GM19397 (cell line): ENCODE measurements at regions not wholly inside any gene's neighbourhood (a gene's known extent, or its start where the extent isn't known, plus 50 kb on each side); places are given as distances from the start of the nearest gene placed in this dataset.

Experiments
- ATAC-seq: cut with Tn5 transposase; IDR thresholded peaks from one replicate; pipeline ENCODE4 v1.9.1; 2021; ENCODE audit warnings: mild to moderate bottlenecking, moderate library complexity; ENCODE audit not compliant: unreplicated experiment

DNA sequence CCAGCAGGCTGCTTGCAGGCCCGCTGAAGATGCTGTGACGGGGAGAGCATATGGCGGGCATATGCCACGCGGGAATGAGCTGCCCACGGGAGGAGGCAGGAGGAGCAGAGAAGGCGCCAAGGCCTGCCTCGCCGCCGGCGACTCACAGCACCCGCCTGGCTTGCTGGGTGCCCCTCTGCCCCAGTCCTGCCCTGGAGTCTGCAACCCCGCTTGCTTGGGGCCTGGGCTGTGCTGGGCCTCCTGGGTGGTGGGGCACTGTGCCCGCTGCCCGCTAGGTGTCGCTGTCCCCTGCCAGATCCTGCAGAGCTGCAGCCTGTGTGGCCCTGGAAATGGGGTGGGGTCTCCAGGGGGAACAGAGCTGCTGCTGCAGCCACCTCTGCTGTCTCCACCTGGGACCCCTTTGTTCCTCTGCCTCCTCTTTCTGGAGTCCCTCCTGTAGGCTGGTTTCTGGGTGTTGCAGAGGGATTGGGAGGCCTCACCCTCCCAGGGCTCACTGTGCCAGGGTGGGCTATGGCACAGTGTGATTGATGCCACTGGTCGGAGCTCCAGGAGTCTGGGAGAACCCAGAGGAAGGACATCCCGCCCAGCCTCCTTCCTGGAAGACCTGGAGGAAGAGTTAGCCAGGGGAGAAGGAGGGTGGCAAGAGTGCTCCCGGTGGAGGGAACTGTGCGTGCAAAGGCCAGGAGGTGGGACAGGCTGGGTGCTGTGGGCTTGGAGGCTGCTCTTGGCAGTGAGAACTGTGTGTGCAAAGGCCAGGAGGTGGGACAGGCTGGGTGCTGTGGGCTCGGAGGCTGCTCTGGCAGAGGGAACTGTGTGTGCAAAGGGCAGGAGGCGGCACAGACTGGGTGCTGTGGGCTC, 141.0 kb upstream of the CIBAR2 start:
- no peak for ATAC-seq

DNA sequence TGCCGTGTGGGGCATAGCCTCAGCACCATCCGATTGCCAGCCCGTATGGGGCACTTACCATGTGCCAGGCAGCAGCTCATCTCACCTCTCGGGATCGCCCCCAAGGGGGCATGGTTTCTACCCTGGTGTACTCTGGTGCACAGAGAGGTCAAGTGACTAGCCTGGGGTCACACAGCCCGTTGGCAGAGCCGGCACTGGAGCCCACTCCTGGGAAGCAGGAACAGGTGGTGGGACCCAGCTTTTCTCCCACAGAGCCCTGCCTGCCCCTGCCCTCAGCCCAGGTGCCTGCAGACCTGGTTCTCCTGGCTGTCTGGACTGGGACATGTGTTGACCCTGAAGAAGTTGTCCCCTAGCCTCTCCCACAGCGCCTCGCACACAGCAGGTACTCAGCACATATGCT, 141.8 kb upstream of the CIBAR2 start:
- ATAC-seq = no peak

DNA sequence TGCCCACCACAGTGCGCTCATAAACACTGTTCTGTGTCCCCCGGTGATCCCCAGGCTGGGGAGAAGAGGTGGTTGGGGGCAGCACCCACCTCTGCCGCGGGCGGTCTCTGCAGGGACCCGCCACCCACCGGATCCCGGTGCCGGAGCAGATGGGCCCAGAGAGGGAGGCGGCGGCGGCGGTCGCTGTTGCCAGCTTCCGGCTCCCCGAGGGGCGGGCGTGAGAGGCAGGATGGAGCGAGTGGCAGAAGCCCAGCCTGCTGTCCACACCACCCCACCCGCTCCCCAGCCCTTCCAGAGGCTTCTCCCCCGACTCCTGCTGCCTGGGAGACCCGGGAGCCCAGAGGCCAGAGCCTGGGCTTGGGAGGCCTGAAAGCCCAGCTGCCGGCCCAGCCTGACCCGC, 142.6 kb upstream of the CIBAR2 start:
- ATAC-seq = no peak

DNA sequence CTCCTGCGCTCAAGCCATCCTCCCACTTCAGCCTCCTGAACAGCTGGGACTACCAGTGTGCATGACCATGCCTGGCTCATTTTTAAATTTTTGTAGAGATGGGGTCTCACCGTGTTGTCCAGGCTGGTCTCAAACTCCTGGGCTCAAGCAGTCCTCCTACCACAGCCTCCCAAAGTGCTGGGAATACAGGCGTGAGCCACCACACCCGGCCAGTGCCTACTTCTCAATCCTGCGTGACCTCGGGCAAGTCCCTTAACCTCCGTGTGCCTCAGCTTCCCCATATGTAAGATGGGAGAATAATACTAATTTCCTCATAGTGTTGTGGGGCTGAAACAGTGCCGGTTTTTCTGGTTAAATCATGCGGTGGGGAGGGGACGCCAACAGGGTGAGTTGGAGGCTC, 143.5 kb upstream of the CIBAR2 start:
- ATAC-seq = no peak

DNA sequence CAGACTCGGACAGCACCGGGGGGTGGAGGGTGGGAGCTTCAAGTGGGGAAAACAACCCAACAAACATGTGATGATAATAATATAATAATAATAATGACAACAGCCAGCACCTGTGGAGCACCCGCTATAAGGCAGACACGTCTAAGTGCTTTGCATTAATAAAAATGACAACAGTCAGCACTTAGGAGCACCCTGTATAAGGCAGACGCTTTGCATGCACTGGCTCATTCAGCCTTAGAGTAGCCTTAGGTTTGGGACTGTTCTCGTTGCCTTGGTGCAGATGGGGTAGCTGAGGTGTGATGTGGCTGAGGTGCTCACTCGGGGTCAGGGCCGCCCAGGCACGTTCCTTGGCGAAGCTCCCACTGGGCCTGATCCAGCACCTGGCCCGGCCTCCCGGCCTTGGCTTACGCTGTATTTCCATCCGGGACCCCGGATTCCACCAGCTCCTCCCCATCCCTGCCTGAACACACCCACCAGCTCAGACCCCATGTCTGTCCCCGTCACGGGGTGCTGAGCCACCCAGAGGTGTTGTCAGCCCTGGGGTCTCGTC, 144.0 kb upstream of the CIBAR2 start:
- no peak for ATAC-seq

DNA sequence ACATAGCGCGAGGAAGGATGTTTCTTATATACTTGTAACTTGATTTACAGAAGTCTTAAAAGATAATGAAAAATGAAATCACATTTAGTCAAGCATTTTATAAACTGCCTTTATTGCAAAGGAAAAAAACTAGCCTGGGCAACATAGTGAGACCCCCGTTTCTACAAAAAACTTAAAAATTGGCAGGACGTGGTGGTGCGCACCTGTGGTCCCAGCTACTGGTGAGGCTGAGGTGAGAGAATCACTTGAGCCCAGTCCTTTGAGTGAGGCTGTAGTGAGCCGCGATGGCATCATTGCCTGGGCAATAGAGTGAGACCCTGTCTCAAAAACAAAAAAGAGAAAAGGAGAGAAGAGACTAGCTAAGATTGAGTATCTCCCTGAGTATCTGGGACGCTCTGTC, 145.2 kb upstream of the CIBAR2 start:
- ATAC-seq = no peak

DNA sequence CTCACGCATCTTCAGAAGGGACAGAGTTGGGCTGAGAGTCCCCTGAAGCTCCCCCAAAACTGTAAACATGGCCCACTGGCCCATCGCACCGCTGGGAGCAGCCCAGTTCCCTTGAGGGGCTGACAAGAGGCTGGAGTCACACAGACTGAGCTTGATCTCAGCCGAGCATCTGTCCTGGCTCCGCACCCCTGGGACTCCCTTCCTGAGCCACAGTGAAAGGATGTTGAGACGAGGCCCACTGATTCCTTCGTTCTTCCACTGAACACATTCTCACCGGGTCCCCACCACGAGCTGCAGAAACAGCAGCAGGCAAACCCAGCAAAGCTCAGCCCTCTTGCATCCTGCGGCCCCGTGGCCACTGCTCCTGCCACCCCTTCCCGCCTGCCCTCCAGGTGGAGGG, 145.9 kb upstream of the CIBAR2 start:
- ATAC-seq = no peak

DNA sequence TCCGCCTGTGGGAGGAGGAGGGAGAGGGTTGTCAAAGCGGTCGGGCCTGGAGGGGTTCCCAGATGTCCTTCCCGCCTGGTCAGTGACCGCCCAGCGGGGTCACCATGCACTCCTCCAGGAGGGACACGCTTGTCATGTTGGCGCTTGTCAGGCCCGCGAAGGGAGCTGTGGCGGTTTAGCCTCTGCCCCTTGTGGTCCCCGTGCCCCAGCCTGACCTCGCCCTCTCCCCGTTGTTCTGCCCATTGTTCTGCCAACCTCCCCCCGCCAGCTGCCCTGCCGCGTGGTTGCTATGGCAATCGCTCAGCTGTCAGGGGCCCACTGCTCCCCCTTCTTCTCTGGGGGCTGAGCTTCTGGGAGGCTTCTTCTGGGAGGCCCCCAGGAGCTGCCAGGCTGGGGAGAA, 146.4 kb upstream of the CIBAR2 start:
- ATAC-seq = no peak

DNA sequence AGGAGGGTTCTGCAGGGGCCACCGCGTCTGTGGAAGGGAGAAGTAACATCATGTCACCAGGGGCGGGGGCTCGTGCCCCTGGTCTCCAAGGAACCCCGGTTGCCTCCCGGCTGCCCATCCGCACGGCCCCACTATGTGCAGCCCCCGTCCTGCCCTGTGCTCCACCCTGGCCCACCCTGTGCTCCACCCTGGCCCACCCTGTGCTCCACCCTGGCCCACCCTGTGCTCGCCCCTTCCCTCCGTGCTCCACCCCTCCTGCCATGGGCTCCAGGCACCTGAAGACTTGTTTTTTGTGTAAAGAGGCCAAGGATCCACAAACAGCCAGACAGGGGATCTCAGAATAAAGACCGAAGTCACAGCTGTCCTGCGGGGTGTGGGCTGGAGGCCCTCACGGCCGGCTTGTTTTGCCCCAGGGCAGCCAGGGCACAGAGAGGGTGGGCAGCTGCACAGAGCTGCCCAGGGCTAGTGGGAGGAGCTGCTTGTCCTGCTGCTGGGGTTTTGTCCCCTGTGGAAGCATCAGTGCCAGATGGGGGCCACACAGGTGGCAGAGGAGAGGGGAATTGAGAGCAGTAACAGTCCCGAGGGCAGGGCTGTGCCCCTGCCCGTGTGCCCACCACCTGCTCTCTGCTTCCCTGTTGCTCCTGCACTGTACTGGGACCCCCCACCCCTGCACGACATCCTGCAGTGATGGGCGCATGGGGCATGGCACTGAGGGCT, 147.0 kb upstream of the CIBAR2 start:
- ATAC-seq = no peak

DNA sequence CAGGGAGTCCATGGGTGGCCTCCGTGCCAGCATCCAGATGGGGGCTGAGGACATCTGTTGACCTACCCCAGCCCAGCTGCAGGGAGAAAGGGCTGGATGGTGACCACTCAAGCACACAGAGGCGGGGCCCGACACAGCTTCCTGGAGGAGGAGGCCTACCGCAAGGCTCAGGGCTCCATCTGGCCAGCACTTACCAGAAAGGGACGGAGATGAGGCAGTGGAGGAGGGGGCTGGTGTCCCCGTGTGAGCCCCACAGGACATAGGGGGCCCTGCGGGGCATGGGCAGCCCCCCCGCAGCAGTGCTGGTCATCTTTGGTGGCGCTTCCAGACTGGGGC, 147.5 kb upstream of the CIBAR2 start:
- no peak for ATAC-seq

DNA sequence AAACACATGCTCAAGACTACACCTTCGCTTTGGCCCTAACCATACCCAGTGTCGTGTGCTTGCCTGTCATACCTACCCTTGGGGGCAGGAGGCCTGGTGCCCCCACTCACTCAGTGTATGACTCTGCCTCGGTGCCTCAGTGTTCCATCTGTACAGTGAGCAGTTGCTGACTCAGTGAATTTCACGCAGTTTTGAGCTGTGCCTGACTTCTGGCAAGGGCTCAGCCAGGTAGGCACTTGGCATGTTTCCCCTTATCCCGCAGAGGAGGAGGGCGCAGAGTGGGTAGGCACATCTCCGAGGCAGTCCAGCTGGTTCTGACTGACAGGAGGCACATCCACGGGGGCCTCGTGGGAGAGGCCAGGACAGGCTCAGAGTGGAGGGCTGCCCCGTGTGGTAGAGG, 148.9 kb upstream of the CIBAR2 start:
- no peak for ATAC-seq

DNA sequence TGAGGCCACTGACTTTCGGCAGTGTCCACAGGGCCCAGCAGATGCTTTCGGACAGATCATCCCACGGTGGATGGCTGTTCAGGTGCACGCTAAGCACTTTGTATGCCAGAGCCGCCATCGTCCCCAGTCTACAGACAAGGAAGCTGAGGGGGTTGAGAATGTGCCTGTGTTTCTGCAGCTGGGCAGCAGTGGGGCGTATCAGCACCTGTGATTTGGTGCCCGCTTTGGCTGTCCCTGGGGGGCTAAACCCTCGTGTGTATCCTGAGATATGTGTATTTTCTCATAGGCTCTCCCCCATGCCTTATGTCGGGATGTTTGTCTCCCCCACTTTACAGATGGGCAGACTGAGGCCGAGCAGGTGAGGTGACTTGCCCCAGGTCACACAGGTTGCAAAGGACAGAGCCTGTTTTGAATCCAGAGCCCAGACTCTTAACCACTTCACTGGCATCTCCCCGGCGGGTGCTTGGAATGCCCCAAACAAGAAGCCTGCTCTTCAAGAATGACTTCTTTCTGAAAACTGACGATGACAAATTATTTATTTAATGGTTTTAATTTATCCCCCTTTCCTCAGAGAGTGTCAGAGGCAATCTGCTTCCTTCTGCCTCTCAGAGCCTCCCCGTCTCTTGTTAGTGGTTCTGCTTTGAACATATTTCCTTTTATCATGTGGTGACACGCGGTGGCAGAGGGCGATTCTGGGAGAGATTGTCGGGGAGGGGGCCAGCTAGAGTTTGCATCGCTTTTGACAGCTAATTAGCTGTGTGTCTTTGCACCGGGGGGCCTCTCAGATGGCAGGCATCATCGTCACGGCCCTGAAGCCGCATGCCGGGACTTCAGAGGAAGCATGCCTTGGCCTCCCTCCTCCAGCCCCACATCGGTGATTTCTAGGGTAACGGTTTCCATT, 149.6 kb upstream of the CIBAR2 start:
- no peak for ATAC-seq

DNA sequence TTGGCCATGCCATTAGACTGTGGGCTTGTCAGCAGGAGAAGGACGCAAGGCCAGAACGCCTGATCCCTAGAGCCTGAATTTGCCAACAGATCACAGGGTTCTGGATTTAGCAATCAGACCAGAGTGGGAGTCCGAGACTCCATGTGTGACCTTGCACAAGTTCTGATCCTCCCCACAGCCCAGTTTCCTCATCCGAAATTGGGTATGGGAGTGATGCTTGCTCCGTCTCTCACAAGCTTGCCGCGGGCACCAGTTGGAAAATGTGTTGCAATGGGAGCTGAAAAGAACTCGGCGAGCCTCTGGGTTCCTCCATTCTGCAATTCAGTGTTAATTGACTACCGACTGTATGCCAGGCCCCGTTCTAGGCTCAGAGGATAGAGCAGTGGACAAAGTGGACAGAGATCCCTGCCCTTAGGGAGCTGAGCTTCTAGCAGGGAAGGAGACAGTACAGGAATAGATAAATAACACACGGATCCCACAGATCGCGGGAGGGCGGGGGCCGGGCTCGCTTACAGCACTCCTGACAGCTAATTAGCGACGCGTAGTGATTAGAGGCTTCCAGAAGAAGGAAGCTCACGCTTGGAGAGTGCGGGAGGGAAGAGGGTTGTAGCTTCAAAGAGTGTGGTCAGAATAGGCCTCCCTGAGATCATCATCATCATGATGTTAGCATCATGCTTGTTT, 150.4 kb upstream of the CIBAR2 start:
- no peak for ATAC-seq

DNA sequence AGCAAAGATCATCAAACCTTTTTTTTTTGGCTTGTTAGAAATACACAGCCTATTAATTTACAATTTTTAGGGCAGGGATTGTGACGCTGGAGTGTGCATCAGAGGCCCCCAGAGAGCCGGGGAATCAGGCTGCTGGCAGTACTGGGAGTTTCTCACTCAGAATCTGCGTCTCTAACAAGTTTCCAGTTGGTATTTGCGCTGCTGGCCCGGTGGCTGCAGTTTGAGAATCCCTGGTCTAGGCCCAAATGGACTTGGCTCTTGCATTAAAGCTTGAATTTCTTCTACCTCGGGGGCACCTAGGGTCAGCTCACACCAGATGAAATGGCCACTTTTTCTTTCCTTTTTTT, 150.9 kb upstream of the CIBAR2 start:
- no peak for ATAC-seq

DNA sequence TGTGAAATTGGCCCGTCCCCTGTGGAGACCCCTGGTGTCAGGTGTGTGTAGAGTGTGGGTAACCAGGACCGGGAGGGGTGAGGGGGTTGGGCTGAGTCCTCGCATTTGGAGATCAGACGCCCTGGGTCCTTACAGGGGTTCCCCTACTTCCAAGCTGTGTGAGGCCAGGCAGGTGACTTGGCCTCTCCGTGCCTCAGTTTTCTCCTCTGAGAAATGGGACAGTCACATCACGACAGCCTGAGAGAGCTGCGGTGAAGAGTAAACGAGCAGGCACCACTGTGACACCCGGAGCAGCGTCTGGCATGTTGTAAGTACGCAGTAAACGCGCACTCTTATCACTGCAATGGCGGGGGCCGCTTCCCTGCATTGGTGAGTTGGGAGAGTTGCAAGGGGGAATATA, 152.5 kb upstream of the CIBAR2 start:
- ATAC-seq = no peak

DNA sequence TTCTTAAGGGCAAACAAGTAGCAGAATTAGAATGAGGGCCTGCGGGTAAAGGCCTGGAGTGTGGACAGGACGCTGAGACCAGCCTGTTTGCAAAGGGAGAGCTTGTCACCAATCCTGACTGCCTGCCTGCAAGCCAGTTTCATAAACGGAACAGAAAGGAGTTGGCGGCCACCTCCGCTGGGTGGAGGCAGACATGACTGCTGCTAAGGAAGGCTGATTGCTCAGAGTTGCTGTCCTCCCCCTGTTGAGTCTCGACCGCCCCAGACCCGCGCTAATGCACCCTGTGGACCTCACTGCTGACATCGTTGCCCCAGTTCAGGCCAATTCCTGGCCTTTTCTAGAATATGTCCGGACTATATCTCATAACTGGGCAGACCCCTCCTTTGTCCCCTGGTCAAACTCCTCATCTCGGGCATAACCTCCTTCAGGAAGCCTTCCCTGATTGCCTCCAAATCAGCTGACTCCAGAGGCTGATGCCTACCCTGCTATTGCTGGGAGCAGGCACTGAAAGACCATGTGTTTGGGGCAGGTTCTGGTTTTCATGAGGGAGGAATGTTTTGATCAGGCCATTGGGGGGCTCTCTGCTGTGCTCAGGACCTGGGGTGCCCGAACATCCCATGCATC, 153.0 kb upstream of the CIBAR2 start:
- no peak for ATAC-seq

DNA sequence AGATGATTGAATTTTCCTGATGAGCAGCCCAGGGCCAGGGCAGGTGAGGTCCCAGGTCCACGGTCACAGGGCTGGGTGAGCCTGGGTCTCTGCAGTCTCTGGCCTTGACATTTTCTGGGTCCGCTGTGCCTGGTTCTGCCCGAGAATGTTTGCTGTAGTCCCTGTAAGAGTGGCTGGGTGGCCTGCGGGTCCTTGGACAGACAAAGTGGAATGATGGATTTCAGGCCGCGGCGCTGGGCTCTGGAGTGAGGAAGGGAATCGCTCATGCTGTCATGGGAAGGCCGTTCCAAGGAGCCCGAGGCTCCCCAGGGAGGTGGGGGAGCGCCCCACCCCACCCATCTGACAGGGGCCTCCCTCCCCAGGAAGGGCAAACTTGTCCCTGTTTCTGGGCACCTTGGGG, 153.5 kb upstream of the CIBAR2 start:
- no peak for ATAC-seq

DNA sequence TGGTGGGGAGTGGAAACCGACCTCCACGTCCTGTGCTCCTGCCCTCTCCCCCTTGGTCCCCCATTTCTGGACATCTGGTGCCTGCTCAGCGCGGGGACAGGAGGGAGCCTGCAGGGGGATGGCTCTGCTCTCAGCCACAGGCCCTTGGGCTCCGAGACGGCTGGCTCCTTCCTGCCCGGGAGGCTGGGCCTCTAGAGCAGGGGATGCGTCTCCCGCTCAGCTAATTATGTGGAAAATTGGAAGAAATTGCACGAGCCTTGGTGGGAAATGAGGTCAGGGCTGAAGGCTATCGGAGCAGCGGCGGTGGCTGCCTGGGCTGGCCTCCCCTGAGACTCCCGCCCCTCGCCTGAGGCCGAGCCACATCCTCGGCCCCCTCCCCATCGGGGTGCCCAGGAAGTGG, 154.6 kb upstream of the CIBAR2 start:
- ATAC-seq = no peak

DNA sequence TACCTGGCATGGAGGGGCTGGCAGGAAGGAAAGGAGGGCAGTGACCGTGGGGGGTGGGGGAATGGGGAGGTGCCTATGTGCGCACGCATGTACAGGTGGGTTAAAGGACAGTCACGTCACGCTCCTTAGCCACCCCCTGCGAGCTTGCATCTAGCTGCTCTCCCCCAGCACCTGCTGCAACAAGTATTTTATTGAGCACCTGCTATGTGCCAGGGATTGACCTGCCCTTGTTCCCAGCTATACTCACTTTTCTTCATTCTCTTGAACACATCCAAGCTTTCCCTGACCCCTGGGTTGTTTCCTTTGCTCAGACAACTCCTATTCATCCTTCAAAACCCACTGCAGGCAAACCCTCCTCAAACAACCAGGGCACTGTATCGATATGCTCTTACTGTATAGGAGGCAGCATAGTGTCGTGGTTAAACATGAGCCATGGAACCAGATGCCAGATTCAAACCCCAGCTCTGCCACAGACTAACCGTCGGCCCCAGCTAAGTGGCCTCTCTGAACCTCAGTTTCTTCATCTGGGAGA, 155.2 kb upstream of the CIBAR2 start:
- ATAC-seq = no peak

DNA sequence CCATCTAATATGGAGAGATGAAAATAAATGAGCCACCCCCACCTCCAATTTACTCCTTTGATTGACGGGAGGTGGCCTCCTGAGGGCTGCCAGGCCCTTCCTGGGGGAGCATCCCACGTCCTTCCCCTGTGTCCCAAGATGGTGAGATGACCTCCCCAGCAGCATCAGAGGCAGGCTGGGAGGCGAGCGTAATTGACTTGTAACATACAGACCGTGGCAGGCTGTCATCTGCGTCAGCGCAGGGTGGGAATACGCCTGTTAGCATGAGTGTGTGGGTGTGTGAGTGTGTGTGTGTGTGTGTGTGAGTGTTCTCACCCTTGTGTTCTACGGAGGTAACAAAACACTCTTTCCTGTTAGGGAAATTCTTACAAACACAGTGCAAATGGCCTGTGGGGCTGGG, 156.9 kb upstream of the CIBAR2 start:
- no peak for ATAC-seq
